K562 (cell line): ENCODE measurements at regions not wholly inside any gene's neighbourhood (a gene's known extent, or its start where the extent isn't known, plus 50 kb on each side); places are given as distances from the start of the nearest gene placed in this dataset.

Experiments used
- ARID3B ChIP-seq: fragments of 250-450 bp; sonication (Bioruptor Pico); IDR thresholded peaks from 2 replicates; pipeline ENCODE4 v1.4.0; 2020; ENCODE audit warnings: borderline replicate concordance
- CHD1 ChIP-seq: fragments of 200-600 bp; sonication (generic); IDR thresholded peaks from one replicate; pipeline ENCODE4 v1.6.1; 2012; ENCODE audit warnings: mild to moderate bottlenecking, moderate library complexity, low read length, inconsistent platforms
- EP300 ChIP-seq: IDR thresholded peaks from 2 replicates; pipeline ENCODE4 v1.6.1; 2012; ENCODE audit warnings: low read length, improper control_type of control experiment
- GTF2F1 ChIP-seq: IDR thresholded peaks from 2 replicates; pipeline ENCODE4 v1.6.1; 2011; ENCODE audit warnings: low read depth, low read length, improper control_type of control experiment
- JUND ChIP-seq, 2 experiments: IDR thresholded peaks; 2 replicates in 1 of 2; 3 replicates in 1 of 2; pipeline ENCODE4 v1.6.1; 2011; ENCODE audit warnings: borderline replicate concordance in 2 of 2, low read depth in 2 of 2, low read length in 2 of 2, improper control_type of control experiment in 1 of 2, missing biosample characterization in 1 of 2, missing genetic modification characterization in 1 of 2, missing genetic modification reagents in 1 of 2
- MTA1 ChIP-seq: fragments of 450-650 bp; IDR thresholded peaks from 2 replicates; pipeline ENCODE4 v1.6.1; 2017; ENCODE audit warnings: borderline replicate concordance
- NFE2 ChIP-seq: IDR thresholded peaks from 2 replicates; pipeline ENCODE4 v1.6.1; 2014; ENCODE audit warnings: antibody characterized with exemption, low read depth
- RB1 ChIP-seq: fragments of 450-650 bp; IDR thresholded peaks from 2 replicates; pipeline ENCODE4 v1.6.1; 2017; ENCODE audit warnings: low read depth, mild to moderate bottlenecking
- RFX5 ChIP-seq: IDR thresholded peaks from 2 replicates; pipeline ENCODE4 v1.6.1; 2011; ENCODE audit warnings: low read depth, mild to moderate bottlenecking, improper control_type of control experiment, low read length
- USF2 ChIP-seq: sonication (generic); formaldehyde crosslinking; IDR thresholded peaks from 2 replicates; pipeline ENCODE4 v1.5.0; 2020; ENCODE audit warnings: missing genetic modification reagents
- ZNF140 ChIP-seq: fragments of 250-450 bp; sonication (Bioruptor Pico); IDR thresholded peaks from 2 replicates; pipeline ENCODE4 v1.8.0; 2021; ENCODE audit warnings: moderate library complexity, mild to moderate bottlenecking, inconsistent platforms
- TF ChIP-seq, protein P1 (sequence below): sonication (generic); formaldehyde crosslinking; IDR thresholded peaks from 2 replicates; pipeline ENCODE4 v1.8.0; 2023; ENCODE audit warnings: mild to moderate bottlenecking, missing genetic modification reagents

DNA sequence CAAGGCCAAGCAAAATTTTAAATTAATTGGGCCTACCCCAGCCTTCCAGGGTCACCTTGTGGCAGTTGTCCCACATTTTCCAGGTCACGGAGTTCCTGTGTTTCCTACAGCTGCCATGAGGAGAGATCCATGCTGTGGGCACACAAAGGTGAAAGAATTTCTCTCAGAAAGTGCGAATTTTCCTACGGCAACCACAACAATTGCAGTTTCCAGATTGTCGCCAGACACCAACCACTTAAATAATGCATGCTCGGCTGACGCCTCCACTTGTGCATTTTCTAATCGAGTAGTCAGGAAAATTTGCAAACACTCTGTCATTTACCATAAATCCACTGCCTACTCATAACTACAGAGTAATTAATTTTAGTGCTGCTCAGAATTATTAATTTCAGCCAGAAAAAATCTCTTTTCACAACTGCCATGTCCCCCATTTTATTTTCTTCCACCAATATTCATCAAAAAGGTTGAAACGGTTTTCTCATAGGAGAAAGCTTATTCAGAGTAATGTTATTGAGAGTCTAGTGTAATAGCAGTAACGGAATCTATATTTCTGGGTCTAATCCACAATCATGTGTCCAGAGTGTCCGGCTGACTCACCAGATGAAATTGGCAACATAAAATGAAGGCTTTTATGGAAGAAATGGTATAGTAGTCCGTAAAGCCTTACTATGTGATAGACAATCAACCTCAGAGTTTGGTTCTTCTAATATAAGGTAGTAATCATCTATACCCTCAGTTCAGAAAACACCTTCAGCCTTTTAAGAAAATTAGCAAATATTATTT is 389.8 kb downstream of the NR2F1-AS1 start:
- TF ChIP-seq GTF2F1, result no peak
- TF ChIP-seq, protein P1, sequence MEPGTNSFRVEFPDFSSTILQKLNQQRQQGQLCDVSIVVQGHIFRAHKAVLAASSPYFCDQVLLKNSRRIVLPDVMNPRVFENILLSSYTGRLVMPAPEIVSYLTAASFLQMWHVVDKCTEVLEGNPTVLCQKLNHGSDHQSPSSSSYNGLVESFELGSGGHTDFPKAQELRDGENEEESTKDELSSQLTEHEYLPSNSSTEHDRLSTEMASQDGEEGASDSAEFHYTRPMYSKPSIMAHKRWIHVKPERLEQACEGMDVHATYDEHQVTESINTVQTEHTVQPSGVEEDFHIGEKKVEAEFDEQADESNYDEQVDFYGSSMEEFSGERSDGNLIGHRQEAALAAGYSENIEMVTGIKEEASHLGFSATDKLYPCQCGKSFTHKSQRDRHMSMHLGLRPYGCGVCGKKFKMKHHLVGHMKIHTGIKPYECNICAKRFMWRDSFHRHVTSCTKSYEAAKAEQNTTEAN (CRISPR knock-in tag), result no peak
- TF ChIP-seq RB1, result no peak
- TF ChIP-seq USF2 (CRISPR knock-in tag), result no peak
- no peak for TF ChIP-seq EP300
- no peak for TF ChIP-seq JUND (IDR thresholded peaks at IDR 0.05; ENCODE audit: borderline replicate concordance, low read depth, low read length)
- no peak for TF ChIP-seq JUND (tag; IDR thresholded peaks at IDR 0.05; ENCODE audit: borderline replicate concordance, low read depth, low read length)
- TF ChIP-seq RFX5, result no peak
- no peak for TF ChIP-seq ZNF140 (CRISPR knock-in tag)
- no peak for TF ChIP-seq NFE2
- no peak for TF ChIP-seq CHD1
- no peak for TF ChIP-seq MTA1
- TF ChIP-seq ARID3B (CRISPR knock-in tag), result no peak
